Endothelial cell of umbilical vein (primary cell): ENCODE measurements at regions not wholly inside any gene's neighbourhood (a gene's known extent, or its start where the extent isn't known, plus 50 kb on each side); places are given as distances from the start of the nearest gene placed in this dataset.

Experiments used
- BruUV-seq: library from RNA; stranded (reverse); fragments of 400-500 nt; replicated peaks from 2 replicates; lab custom pipeline; 2021; lab: Mats Ljungman, UMichigan
- CTCF ChIA-PET: fragments of 300-600, 350-600 bp; sonication (Branson Sonifier 250); formaldehyde crosslinking; loops from one replicate; lab custom pipeline; 2021; ENCODE audit warnings: antibody characterized with exemption, inconsistent platforms; lab: Charles Lee
- POLR2A ChIA-PET: fragments of 300-600, 350-600 bp; sonication (Branson Sonifier 250); formaldehyde crosslinking; loops from one replicate; lab custom pipeline; 2021; ENCODE audit warnings: antibody characterized with exemption, inconsistent platforms; lab: Charles Lee
- DNase-seq: peaks from one replicate; pipeline ENCODE4 v3.0.0-alpha.2; 2011; ENCODE audit warnings: low read depth, low spot score
- FAIRE-seq: peaks from 2 replicates; lab custom pipeline; 2011; peaks lifted over from hg19 to GRCh38; lab: Jason Lieb, UNC
- H2AFZ ChIP-seq: 2 replicates; pipeline ENCODE4 v1.6.0; 2012; ENCODE audit warnings: low read depth, low read length, control low read depth, inconsistent platforms
- H3K27ac ChIP-seq: 2 replicates; pipeline ENCODE4 v1.5.1; 2011; ENCODE audit warnings: low read depth, mild to moderate bottlenecking, control low read depth, low read length, moderate library complexity; ENCODE audit not compliant: insufficient read depth
- H3K27me3 ChIP-seq, 2 experiments: 2 replicates each; pipeline versions ENCODE4 v1.6.0 to v1.6.1; 2011; ENCODE audit warnings: low read length in 2 of 2, mixed read lengths in 1 of 2; ENCODE audit not compliant: control insufficient read depth in 2 of 2, insufficient read depth in 2 of 2
- H3K36me3 ChIP-seq, 2 experiments: 2 replicates in 1 of 2; 3 replicates in 1 of 2; pipeline ENCODE4 v1.5.1; 2011; ENCODE audit warnings: low read length in 2 of 2, mild to moderate bottlenecking in 1 of 2, moderate library complexity in 1 of 2; ENCODE audit not compliant: control insufficient read depth in 2 of 2, insufficient read depth in 2 of 2; ENCODE audit errors: extremely low read depth in 1 of 2
- H3K4me1 ChIP-seq: 3 replicates; pipeline ENCODE4 v1.5.1; 2011; ENCODE audit warnings: mild to moderate bottlenecking, low read length; ENCODE audit not compliant: control insufficient read depth, insufficient read depth; ENCODE audit errors: extremely low read depth
- H3K4me2 ChIP-seq: 2 replicates; pipeline ENCODE4 v1.6.1; 2011; ENCODE audit warnings: low read length, control low read depth, mixed read lengths; ENCODE audit not compliant: insufficient read depth
- H3K4me3 ChIP-seq, 3 experiments: fragments of 200-600 bp in 1 of 3; sonication (generic), shearing (Covaris generic) in 1 of 3; replicated peaks in 1 of 3; 2 replicates each; pipeline ENCODE4 v1.5.1; 2011 to 2016; ENCODE audit warnings: control low read depth in 3 of 3, low read length in 3 of 3, mild to moderate bottlenecking in 2 of 3, inconsistent platforms in 1 of 3, low read depth in 1 of 3, moderate library complexity in 1 of 3; ENCODE audit not compliant: insufficient read depth in 1 of 3
- H3K79me2 ChIP-seq: 2 replicates; pipeline ENCODE4 v1.6.0; 2012; ENCODE audit warnings: low read length, inconsistent platforms; ENCODE audit not compliant: control insufficient read depth, insufficient read depth
- H3K9ac ChIP-seq: replicated peaks from 2 replicates; pipeline ENCODE3; 2011; ENCODE audit warnings: low read length, control low read depth; ENCODE audit not compliant: insufficient read depth; ENCODE audit errors: extremely low read depth
- H3K9me1 ChIP-seq: replicated peaks from 3 replicates; pipeline ENCODE4 v1.6.0; 2011; ENCODE audit warnings: mild to moderate bottlenecking, low read length; ENCODE audit not compliant: control insufficient read depth, insufficient read depth; ENCODE audit errors: extremely low read depth
- H3K9me3 ChIP-seq: replicated peaks from 2 replicates; pipeline ENCODE4 v1.5.1; 2012; ENCODE audit warnings: low read length, inconsistent platforms; ENCODE audit not compliant: control insufficient read depth, insufficient read depth
- H4K20me1 ChIP-seq: replicated peaks from 2 replicates; pipeline ENCODE3; 2011; ENCODE audit warnings: mild to moderate bottlenecking, low read length; ENCODE audit not compliant: control insufficient read depth, insufficient read depth; ENCODE audit errors: extremely low read depth
- CTCF ChIP-seq, 2 donors: IDR thresholded peaks; 1 replicate in 1 of 2; 2 replicates in 1 of 2; pipeline ENCODE4 v1.5.1; 2011; ENCODE audit warnings: low read length in 2 of 2, mild to moderate bottlenecking in 2 of 2, moderate library complexity in 2 of 2, control low read depth in 1 of 2, inconsistent platforms in 1 of 2, low read depth in 1 of 2; ENCODE audit not compliant: insufficient read depth in 1 of 2; ENCODE audit errors: extremely low read depth in 1 of 2
- EZH2 ChIP-seq: IDR thresholded peaks from 2 replicates; pipeline ENCODE4 v1.6.1; 2012; ENCODE audit warnings: borderline replicate concordance, low read depth, mild to moderate bottlenecking, moderate library complexity, low read length, inconsistent platforms; ENCODE audit not compliant: severe bottlenecking
- FOS ChIP-seq: IDR thresholded peaks from 2 replicates; pipeline ENCODE4 v1.6.1; 2011; ENCODE audit warnings: mild to moderate bottlenecking, low read length, moderate library complexity, borderline replicate concordance; ENCODE audit not compliant: insufficient read depth
- GATA2 ChIP-seq: IDR thresholded peaks from 2 replicates; pipeline ENCODE4 v1.7.0; 2011; ENCODE audit warnings: low read depth, mild to moderate bottlenecking, moderate library complexity, mixed read lengths, low read length; ENCODE audit not compliant: insufficient read length, insufficient read depth
- JUN ChIP-seq: IDR thresholded peaks from 2 replicates; pipeline ENCODE4 v1.6.1; 2011; ENCODE audit warnings: borderline replicate concordance, low read depth; ENCODE audit not compliant: insufficient read length, insufficient read depth
- MAX ChIP-seq: IDR thresholded peaks from 2 replicates; pipeline ENCODE4 v1.6.1; 2011; ENCODE audit not compliant: insufficient read depth, insufficient read length
- MYC ChIP-seq: IDR thresholded peaks from one replicate; pipeline ENCODE4 v1.6.1; 2011; ENCODE audit warnings: mild to moderate bottlenecking, low read depth, low read length
- POLR2A ChIP-seq: IDR thresholded peaks from 2 replicates; pipeline ENCODE4 v1.6.1; 2012; ENCODE audit warnings: low read depth, mild to moderate bottlenecking, control low read depth, low read length
- POLR2AphosphoS5 ChIP-seq: IDR thresholded peaks from 2 replicates; pipeline ENCODE4 v1.6.1; 2012; ENCODE audit warnings: low read depth, mild to moderate bottlenecking, control low read depth, low read length, moderate library complexity; ENCODE audit not compliant: insufficient read depth
- dilution Hi-C: fragments of 300-500 bp; cut with MboI; formaldehyde crosslinking; loops from one replicate; pipeline ENCODE4 v1.15.0; 2019; ENCODE audit warnings: low sequenced_read_pairs; ENCODE audit not compliant: extremely low pct_ligation_motif_present
- intact Hi-C: fragments of 100-400 bp; cut with micrococcal nuclease; formaldehyde crosslinking; loops from one replicate; pipeline ENCODE4 v1.10.0; 2022

- dilution Hi-C loops (no loop called here), intact Hi-C loops (no loop called here)
- no peak for TF ChIP-seq GATA2
- no peak for TF ChIP-seq POLR2A
- TF ChIP-seq MAX = no peak
- no peak for TF ChIP-seq CTCF (IDR thresholded peaks at IDR 0.05; ENCODE audit: extremely low read depth in 1 of 2, insufficient read depth in 1 of 2, low read depth in 1 of 2, low read length in 2 of 2)
- no peak for TF ChIP-seq POLR2AphosphoS5
- no peak for TF ChIP-seq MYC
- TF ChIP-seq FOS = no peak
- no peak for TF ChIP-seq EZH2
- no peak for TF ChIP-seq JUN
- Histone ChIP-seq H3K4me3 (no peak overlapping the region), H3K4me2 (no peak overlapping the region), H3K79me2 (no peaks in the 10 kb centered on the region), H3K9me3 (no peaks in the 10 kb centered on the region), H3K27me3 (no peaks in the 10 kb centered on the region), H3K4me1 (no peaks in the 10 kb centered on the region), H2AFZ (no peak overlapping the region), H3K27ac (no peak overlapping the region), H4K20me1 (no peaks in the 10 kb centered on the region), H3K36me3 (no peaks in the 10 kb centered on the region), H3K9ac (no peak overlapping the region), H3K9me1 (no peaks in the 10 kb centered on the region)
- FAIRE-seq (no peak), DNase-seq (no peak)
- no TSS peak for BruUV-seq
- ChIA-PET POLR2A (no interaction called here), CTCF (interaction anchor here (1.1 kb wide), 1 partner anchor 20 kb away, joined by 3 read pairs; no protein-coding TSS in a partner anchor)
Observed at GRCh38 chr4:31983677-31984076, 1263.5 kb downstream of the PCDH7 start.
